ENCODE measurements at regions not wholly inside any gene's neighbourhood (a gene's known extent, or its start where the extent isn't known, plus 50 kb on each side); places are given as distances from the start of the nearest gene placed in this dataset.
"Not testable (repeated sequence)": the region's sequence is repeated elsewhere in the genome, so short reads cannot be mapped to it uniquely, and the experiment has no call there.

- no peak for DNase-seq (ENCODE audit: low read depth)
These were observed 124.1 kb upstream of the IGFBP7 start for GRCh38 chr4:57234252-57234775.

DNA sequence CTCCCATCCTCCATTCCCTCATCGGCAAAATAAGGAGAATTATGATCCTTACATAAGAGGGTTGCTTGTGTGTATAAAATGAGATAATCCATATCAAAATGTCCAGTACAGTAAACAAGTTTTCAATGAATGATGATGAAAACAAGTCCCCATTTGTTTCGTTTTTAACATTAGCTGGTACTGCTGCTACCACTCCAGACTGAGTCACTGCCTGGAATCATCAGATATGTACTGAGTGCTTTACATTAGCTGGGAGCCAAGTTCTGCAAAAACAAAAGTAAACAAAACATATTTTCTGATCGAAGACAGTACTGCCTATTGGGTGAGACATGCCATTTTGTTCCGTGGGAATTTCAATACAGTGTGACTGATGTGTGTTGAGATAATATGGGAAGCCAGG, 123.2 kb upstream of the IGFBP7 start:
- no peak for DNase-seq (ENCODE audit: low read depth)

- DNase-seq (ENCODE audit: low read depth): no peak
These were observed 121.6 kb upstream of the IGFBP7 start for GRCh38 chr4:57231781-57232180.

DNA sequence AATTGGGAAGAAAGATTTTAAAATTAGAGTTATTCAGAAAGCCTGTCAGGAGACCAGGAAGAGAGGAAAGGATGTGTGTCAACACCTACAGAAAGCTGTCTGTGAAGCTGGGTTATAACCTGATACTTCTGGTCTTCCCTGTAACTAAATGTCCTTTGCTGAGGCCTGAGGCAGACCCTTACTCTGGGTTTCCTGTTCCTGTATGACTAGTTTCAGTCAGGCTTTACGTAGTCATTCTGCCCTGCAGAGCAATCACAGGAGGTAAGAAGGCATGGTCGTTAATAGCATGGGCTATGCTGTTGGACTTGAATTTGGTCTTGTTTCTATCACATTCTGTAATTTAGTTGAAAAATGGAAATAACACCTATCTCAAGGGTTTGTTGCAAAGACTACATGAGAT, 110.5 kb upstream of the IGFBP7 start:
- DNase-seq (ENCODE audit: low read depth): no peak

DNA sequence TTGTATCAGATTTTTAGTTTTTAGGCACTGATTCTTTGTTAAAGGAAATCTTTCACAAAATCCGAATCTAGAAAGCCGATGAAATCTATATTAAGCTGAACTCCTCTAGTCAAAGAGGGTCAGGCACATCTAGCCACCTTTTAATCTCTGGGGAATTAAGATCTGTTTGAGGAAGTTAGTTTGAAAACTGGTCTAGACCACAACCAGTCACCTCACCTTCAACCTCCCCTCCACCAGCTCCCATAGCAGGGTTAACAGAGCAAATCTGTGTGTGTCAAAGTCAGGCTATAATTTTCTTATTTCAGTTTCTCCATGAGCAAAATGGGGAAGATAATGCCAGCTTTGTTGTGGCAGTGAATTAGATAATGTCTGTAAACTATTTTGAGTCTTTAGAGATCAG, 110.0 kb upstream of the IGFBP7 start:
- DNase-seq (ENCODE audit: low read depth): no peak

DNA sequence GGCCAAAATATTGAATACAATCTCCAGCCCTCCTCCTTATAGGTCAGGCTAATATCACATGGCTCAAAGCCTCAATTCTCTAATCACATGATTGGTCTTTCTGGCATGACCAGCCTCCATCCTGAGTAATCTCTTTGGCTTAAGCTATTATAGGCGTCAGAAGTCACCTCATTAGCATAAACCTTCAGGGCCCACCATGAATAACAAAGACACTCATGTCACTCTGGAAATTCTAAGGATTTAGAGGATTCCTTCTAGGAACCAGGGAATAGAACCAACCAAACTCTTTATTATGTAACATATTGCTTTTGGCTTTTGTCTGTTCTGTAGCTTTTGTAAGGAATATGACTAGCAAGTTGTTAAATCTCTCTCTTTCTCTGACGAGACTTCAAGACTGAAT, 109.2 kb upstream of the IGFBP7 start:
- no peak for DNase-seq (ENCODE audit: low read depth)

DNA sequence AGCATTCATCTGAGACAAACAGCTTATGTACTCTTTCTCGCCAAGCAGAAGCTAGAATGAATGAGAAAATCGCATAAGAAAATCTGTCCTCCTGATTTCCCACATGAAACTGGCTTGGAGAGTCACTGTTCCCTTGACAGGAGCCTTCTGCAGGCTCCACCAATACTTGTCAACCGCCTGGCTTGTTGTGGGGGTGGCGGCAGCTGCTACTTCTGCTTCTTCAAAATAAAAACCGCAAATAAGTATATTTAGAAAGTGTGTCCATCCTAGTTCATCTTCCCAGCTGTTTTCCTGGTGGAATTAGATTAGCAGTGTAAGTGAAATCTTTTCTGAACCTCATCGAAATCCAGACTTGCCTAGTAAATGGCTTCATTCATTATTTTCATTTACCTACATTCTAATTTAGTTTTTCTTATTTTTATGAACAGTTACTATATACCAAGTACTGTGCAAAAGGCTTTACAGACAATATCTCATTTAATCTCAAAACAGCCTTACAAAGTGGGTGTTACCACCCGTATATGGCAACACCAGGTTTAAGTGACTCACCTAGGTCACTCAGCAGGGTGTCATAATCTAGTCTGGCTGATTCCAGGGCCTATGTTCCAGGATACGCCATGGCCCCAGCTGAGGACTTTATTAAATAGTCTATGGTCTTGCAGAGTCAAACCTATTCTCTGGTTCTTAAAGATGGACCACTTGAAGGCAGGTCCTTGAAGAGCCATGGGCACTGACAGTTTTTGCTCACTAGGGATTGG, 104.6 kb upstream of the IGFBP7 start:
- DNase-seq (ENCODE audit: low read depth): no peak

DNA sequence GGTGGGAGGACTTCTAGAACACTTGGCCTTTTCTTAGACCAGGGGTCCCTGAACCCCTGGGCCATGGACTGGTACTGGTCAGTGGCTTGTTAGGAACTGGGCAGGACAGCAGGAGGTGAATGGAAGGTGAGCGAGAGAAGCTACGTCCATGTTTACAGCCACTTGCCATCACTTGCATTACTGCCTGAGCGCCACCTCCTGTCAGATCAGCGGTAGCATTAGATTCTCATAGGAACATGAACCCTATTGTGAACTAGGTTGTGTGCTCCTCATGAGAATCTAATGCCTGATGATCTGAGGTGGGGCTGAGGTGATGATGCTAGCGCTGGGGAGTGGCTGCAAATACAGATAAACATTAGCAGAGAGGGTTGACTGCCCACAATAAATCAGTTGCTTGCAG, 100.9 kb upstream of the IGFBP7 start:
- no peak for DNase-seq (ENCODE audit: low read depth)

GRCh38 chr4:57206172-57206571, 96.0 kb upstream of the IGFBP7 start:
- no peak for DNase-seq (ENCODE audit: low read depth)

GRCh38 chr4:57205580-57205979, 95.4 kb upstream of the IGFBP7 start:
- DNase-seq (ENCODE audit: low read depth): no peak

- no peak for DNase-seq (ENCODE audit: low read depth)
These were observed 90.7 kb upstream of the IGFBP7 start for GRCh38 chr4:57200799-57201327.

DNA sequence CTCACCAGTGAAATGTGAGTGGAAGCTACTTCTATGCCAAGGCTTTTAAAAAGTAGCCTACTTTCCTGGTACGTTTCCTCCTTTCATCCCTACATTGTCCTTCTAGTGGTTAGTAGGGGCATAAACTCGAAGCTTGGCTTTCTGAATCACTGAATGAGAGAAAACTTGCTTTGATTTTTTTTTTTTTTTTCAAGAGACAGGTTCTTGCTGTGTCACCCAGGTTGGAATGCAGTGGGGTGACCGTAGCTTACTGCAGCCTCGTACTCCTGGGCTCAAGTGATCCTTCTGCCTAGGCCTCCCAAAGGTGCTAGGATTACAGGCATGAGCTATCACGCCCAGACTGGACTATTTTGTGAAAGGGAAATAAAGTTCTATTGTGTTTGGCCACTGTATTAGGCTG, 89.1 kb upstream of the IGFBP7 start:
- DNase-seq (ENCODE audit: low read depth): no peak

DNA sequence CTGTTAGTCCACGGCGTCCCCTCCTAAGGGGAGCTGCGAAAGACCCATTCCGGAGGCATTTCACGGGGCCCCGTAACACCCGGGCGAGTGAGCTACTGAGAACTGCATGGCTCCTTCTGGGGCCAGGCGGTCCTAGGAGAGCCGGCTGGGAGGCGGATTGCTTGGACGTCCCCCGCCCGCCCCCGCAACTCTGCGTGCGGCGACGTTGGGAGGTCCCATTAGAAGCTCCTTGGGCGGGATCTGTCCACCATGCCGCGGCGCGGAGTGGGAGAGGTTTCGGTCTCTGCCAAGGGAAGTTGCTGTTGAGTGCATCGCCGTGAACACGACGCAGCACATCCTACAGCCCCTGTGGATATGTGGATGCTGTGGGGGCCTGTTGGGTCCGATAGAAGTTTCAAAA, 85.4 kb upstream of the IGFBP7 start:
- DNase-seq (ENCODE audit: low read depth): no peak

- no peak for DNase-seq (ENCODE audit: low read depth)
These were observed 84.0 kb upstream of the IGFBP7 start for GRCh38 chr4:57194068-57194611.

DNA sequence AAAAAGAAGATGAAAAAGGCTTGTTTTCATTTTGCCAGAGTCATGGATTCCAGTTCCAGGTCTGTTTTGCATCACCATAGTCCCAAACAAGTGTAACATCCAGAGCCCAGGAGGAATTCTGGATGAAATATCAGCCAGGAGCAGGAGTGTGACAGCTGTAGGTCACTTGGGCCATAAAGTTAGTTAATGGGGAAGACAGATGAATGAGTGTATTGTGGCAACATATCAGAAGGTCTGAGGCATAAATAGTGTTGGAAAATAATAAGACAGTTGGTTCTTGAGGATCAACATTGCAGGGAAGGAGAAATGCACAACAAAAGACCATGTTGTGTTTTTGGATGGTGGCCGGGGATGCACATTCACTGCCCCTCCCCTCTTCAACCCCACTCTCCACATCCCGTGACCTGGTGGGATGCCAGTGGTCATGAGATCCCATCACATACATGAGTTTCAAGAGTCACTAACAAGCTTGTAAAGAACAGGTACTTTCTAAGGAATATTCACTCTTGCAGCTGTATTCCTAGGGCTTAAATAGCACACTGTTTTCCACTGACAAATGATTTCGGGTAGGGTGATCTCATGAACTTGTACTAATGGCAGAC, 83.1 kb upstream of the IGFBP7 start:
- no peak for DNase-seq (ENCODE audit: low read depth)

DNA sequence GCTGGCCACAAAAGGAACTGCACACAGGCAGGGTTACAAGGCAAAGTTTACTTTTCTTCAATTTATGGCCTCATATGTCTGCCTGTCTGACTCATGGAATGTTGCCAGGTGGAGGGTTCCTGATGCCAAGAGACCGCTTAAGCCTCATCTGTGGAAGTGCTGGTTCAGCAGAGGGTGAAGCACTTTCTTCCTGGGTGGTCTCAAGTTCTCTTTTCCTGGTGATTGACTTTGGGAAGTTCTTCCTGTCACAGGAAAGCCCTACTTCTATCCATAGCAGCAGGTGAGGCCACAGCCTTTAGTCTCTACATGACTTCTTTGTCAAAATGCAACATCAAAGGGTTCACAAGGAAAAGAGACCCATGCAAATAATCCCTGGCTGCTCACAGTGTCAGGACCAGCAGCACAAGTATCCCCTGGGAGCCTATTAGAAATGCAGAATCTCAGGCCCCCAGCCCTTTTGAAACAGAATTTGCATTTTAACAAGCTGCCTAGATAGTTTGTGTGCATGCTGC, 81.4 kb upstream of the IGFBP7 start:
- DNase-seq (ENCODE audit: low read depth): no peak

DNA sequence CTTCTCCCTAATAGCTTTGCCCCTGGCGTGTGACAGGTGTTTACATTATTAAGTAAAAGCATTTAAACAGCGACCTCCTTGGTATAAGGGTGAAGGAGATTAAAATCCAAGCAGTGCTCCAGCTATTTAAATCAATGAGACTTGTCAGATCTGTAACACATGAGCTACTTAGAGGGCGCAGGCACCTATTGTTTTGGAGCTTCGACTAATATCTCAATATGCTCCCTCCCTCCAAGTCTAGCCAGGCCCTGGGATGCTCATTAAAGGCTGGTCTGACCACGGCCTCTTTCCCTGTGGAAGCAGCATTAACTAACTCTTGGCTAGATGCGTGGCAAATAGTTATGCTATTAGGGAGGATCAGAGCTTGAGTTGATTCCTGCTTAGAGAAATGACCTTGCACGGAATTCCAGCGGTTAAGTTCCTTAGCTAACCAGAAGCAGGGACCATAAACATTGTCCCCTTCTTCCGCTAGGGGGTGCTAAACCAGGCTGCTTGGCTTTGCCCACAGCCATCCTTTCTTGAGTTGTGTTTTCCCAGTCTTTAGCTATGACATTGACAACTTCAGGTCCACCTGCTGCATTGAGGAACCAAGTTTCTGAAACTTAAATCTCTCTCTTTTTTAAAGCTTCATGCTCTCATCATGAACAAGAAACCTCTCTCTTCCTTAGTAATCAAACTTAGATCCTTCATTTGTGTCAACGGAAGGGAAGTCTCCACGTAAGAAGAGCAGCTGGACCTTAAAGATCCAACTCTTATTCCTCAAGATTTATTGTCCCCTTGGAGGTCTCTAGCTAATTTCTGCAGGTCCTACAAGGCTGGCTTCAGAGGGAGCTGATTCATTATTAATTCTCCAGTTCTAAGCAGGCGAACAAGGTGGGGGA, 80.7 kb upstream of the IGFBP7 start:
- no peak for DNase-seq (ENCODE audit: low read depth)

DNA sequence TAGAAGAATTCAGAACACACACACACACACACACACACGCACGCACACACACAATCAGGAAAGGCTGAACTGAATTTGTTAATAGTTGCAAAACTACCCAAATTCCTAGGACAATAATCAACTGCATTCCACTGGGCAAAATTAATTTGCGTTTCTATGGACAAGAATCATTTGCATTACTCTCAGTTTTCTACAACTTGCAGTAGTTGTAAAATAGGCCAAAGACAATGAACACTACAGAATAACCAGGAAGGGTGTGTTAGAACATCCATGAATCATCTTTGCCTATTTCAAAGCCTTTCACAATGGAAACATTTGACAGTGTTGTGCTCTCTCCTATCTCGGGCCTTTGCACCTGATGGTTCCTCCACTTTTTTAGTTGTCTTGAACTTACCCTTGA, 77.1 kb upstream of the IGFBP7 start:
- no peak for DNase-seq (ENCODE audit: low read depth)

DNA sequence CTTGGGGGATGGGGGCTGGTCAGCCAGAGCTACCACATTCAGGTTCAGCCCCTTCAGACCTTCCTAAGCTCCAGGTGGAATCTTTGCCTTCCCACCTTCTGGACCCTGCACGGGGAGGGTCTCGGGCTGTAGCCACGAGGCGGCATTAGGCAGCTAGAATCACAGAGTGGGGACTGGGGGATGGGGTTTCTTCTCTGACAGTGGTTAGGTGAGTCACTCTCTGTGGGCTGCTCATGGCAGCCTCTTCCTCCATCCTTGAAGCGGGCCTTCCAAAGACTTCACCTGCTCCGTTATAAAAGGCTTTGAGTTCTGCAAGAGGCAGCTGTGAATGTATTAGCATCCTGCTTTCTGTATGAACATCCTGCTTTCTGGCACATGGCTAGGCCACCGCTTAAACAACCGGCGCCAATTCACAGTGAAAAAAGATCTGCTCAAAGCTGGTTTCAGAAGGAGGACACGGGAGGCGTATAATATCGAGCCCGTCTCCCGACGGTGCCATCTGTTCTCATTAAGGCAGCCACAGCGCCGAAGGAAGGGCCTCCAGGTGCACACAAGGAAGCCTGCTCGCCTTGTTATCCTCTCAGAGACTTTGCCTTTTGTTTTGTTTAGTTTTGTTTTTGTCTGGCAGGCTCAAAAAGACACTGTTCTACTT, 74.3 kb upstream of the IGFBP7 start:
- no peak for DNase-seq (ENCODE audit: low read depth)

- no peak for DNase-seq (ENCODE audit: low read depth)
These were observed 72.1 kb upstream of the IGFBP7 start for GRCh38 chr4:57182132-57182874.

- DNase-seq (ENCODE audit: low read depth): not testable (repeated sequence)
These were observed 63.0 kb upstream of the IGFBP7 start for GRCh38 chr4:57173136-57173535.

All from stimulated activated CD8-positive, alpha-beta memory T cell treated with anti-CD3 and anti-CD28 coated beads, Interleukin-7, amount 100 ng/mL, for 24 hours (primary cell).